ENCODE measurements at regions not wholly inside any gene's neighbourhood (a gene's known extent, or its start where the extent isn't known, plus 50 kb on each side); places are given as distances from the start of the nearest gene placed in this dataset.

DNA sequence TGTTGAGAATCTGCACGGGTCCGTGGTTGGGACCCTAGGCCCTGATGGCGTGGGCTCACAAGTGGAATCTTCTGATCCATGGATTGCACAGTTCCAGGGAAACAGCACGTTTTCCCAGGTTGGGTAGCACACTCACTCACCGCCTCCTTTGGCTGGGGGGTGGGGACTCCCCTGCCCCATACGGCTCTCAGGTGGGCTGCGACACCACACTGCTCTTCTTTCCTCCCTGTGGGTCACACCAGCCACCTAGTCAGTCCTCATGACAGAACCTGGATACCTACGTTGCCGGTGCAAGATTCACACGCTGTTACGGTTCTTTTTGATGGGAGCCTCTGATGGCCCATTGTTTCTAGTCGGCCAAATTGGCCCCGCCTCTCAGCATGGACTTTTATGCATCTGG lies 312.0 kb downstream of the MMUT start:
- TF ChIP-seq, protein P1, sequence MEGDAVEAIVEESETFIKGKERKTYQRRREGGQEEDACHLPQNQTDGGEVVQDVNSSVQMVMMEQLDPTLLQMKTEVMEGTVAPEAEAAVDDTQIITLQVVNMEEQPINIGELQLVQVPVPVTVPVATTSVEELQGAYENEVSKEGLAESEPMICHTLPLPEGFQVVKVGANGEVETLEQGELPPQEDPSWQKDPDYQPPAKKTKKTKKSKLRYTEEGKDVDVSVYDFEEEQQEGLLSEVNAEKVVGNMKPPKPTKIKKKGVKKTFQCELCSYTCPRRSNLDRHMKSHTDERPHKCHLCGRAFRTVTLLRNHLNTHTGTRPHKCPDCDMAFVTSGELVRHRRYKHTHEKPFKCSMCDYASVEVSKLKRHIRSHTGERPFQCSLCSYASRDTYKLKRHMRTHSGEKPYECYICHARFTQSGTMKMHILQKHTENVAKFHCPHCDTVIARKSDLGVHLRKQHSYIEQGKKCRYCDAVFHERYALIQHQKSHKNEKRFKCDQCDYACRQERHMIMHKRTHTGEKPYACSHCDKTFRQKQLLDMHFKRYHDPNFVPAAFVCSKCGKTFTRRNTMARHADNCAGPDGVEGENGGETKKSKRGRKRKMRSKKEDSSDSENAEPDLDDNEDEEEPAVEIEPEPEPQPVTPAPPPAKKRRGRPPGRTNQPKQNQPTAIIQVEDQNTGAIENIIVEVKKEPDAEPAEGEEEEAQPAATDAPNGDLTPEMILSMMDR (IDR thresholded peaks at IDR 0.05): no peak
- no peak for TF ChIP-seq POLR2A (IDR thresholded peaks at IDR 0.05)

All from prostate gland (tissue), 2 donors.